ENCODE measurements at regions not wholly inside any gene's neighbourhood (a gene's known extent, or its start where the extent isn't known, plus 50 kb on each side); places are given as distances from the start of the nearest gene placed in this dataset.

DNA sequence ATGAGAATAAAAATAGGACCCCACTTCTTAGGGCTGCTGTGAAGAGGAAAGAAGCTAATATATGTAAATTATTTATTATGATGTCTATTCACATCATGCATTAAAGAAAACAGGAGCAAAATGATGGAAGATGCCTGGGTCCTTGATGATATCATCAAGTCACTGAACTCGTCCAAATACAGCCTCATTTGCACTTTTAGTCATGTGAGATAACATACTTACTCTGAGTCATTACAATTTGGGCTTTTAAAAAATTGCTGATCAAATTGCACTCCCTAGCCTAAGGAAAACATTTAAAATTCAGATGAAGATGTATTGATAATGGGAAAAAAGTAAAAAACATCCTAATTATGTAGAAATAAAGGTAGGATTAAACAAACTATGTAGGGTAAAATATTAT lies 302.7 kb upstream of the CCL2 start:
- TF ChIP-seq, protein P1, sequence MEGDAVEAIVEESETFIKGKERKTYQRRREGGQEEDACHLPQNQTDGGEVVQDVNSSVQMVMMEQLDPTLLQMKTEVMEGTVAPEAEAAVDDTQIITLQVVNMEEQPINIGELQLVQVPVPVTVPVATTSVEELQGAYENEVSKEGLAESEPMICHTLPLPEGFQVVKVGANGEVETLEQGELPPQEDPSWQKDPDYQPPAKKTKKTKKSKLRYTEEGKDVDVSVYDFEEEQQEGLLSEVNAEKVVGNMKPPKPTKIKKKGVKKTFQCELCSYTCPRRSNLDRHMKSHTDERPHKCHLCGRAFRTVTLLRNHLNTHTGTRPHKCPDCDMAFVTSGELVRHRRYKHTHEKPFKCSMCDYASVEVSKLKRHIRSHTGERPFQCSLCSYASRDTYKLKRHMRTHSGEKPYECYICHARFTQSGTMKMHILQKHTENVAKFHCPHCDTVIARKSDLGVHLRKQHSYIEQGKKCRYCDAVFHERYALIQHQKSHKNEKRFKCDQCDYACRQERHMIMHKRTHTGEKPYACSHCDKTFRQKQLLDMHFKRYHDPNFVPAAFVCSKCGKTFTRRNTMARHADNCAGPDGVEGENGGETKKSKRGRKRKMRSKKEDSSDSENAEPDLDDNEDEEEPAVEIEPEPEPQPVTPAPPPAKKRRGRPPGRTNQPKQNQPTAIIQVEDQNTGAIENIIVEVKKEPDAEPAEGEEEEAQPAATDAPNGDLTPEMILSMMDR (IDR thresholded peaks at IDR 0.05) = no peak
- no peak for TF ChIP-seq POLR2A (IDR thresholded peaks at IDR 0.05)

Measured in testis (tissue), 2 donors.